CD14-positive monocyte (primary cell): ENCODE measurements at regions not wholly inside any gene's neighbourhood (a gene's known extent, or its start where the extent isn't known, plus 50 kb on each side); places are given as distances from the start of the nearest gene placed in this dataset.

Source experiments
- DNase-seq, 3 donors: peaks; one replicate each; pipeline ENCODE4 v3.0.0-alpha.2; 2011 to 2022
- H2AFZ ChIP-seq: 2 replicates; pipeline ENCODE4 v1.6.0; 2012; ENCODE audit warnings: mild to moderate bottlenecking, low read depth, low read length, inconsistent platforms; ENCODE audit not compliant: insufficient read depth, poor library complexity, severe bottlenecking
- H3K27ac ChIP-seq, 2 donors: 1 replicate in 1 of 2; 2 replicates in 1 of 2; pipeline ENCODE4 v1.5.1; 2012 to 2013; ENCODE audit warnings: low read length in 2 of 2, control low read depth in 1 of 2, inconsistent platforms in 1 of 2, low read depth in 1 of 2, mild to moderate bottlenecking in 1 of 2
- H3K27me3 ChIP-seq, 2 donors: one replicate each; pipeline versions ENCODE4 v1.6.0 to v1.6.1; 2011 to 2013; ENCODE audit warnings: low read length in 2 of 2; ENCODE audit not compliant: control insufficient read depth in 2 of 2, insufficient read depth in 2 of 2
- H3K36me3 ChIP-seq, 2 donors: replicated peaks in 1 of 2; 1 replicate in 1 of 2; 2 replicates in 1 of 2; pipeline versions ENCODE4 v1.5.1 to v1.6.1; 2012 to 2013; ENCODE audit warnings: low read length in 2 of 2, control low read depth in 1 of 2, inconsistent platforms in 1 of 2, mild to moderate bottlenecking in 1 of 2; ENCODE audit not compliant: insufficient read depth in 2 of 2, control insufficient read depth in 1 of 2
- H3K4me1 ChIP-seq, 2 donors: 1 replicate in 1 of 2; 2 replicates in 1 of 2; pipeline versions ENCODE4 v1.5.1 to v1.6.1; 2012 to 2013; ENCODE audit warnings: low read length in 2 of 2, control low read depth in 1 of 2, inconsistent platforms in 1 of 2, mild to moderate bottlenecking in 1 of 2, moderate library complexity in 1 of 2; ENCODE audit not compliant: insufficient read depth in 2 of 2, control insufficient read depth in 1 of 2
- H3K4me2 ChIP-seq: replicated peaks from 2 replicates; pipeline ENCODE3; 2012; ENCODE audit warnings: low read length, moderate library complexity, mild to moderate bottlenecking; ENCODE audit not compliant: poor library complexity, severe bottlenecking; ENCODE audit errors: extremely low read depth
- H3K4me3 ChIP-seq, 3 experiments: fragments of 200-600 bp in 1 of 3; sonication (generic) in 1 of 3; replicated peaks in 1 of 3; 1 replicate in 2 of 3; 2 replicates in 1 of 3; pipeline ENCODE4 v1.5.1; 2011 to 2013; ENCODE audit warnings: low read length in 3 of 3, mild to moderate bottlenecking in 3 of 3, control low read depth in 2 of 3, low read depth in 2 of 3, inconsistent platforms in 1 of 3, moderate library complexity in 1 of 3
- H3K79me2 ChIP-seq: 2 replicates; pipeline ENCODE4 v1.6.0; 2012; ENCODE audit warnings: mild to moderate bottlenecking, control low read depth, inconsistent platforms, low read length, moderate library complexity; ENCODE audit not compliant: insufficient read depth
- H3K9ac ChIP-seq: 2 replicates; pipeline ENCODE4 v1.6.0; 2017; ENCODE audit warnings: low read length, mild to moderate bottlenecking; ENCODE audit not compliant: insufficient read depth, poor library complexity, severe bottlenecking
- H3K9me3 ChIP-seq, 2 donors: replicated peaks in 1 of 2; 1 replicate in 1 of 2; 2 replicates in 1 of 2; pipeline versions ENCODE4 v1.5.1 to v1.6.1; 2012 to 2013; ENCODE audit warnings: low read length in 2 of 2, control low read depth in 1 of 2; ENCODE audit not compliant: control insufficient read depth in 1 of 2, insufficient read depth in 1 of 2
- H4K20me1 ChIP-seq: 2 replicates; pipeline ENCODE4 v1.6.0; 2012; ENCODE audit warnings: mild to moderate bottlenecking, low read length, control low read depth, moderate library complexity; ENCODE audit not compliant: insufficient read depth
- H3K27ac Mint-ChIP-seq, 7 donors: one replicate each; pipeline ENCODE4 v1.8.0; 2020; ENCODE audit warnings: mild to moderate bottlenecking in 7 of 7, mixed read lengths in 7 of 7, moderate library complexity in 6 of 7, inconsistent platforms in 2 of 7
- H3K27me3 Mint-ChIP-seq, 3 donors: one replicate each; pipeline ENCODE4 v1.8.0; 2021 to 2022; ENCODE audit warnings: low read depth in 3 of 3, mild to moderate bottlenecking in 3 of 3, mixed read lengths in 3 of 3, moderate library complexity in 3 of 3, inconsistent platforms in 1 of 3
- H3K36me3 Mint-ChIP-seq, 2 donors: one replicate each; pipeline ENCODE4 v1.8.0; 2020; ENCODE audit warnings: mixed read lengths in 2 of 2, inconsistent platforms in 1 of 2, mild to moderate bottlenecking in 1 of 2
- H3K4me1 Mint-ChIP-seq: one replicate; pipeline ENCODE4 v1.8.0; 2020; ENCODE audit warnings: mild to moderate bottlenecking, mixed read lengths
- H3K4me3 Mint-ChIP-seq, 2 donors: one replicate each; pipeline ENCODE4 v1.8.0; 2020; ENCODE audit warnings: mild to moderate bottlenecking in 2 of 2, mixed read lengths in 2 of 2, moderate library complexity in 1 of 2
- H3K9me3 Mint-ChIP-seq, 7 donors: one replicate each; pipeline ENCODE4 v1.8.0; 2020 to 2022; ENCODE audit warnings: mixed read lengths in 7 of 7, mild to moderate bottlenecking in 6 of 7, moderate library complexity in 6 of 7, inconsistent platforms in 2 of 7
- CTCF ChIP-seq: fragments of 200-600 bp; IDR thresholded peaks from one replicate; pipeline ENCODE4 v1.8.0; 2022; ENCODE audit warnings: antibody characterized with exemption, mild to moderate bottlenecking
- WGBS: methylation state at CpG from one replicate; pipeline ENCODE4 v1.1.5; 2013; ENCODE audit warnings: missing lambda C conversion rate; ENCODE audit not compliant: insufficient coverage; 5-methylcytosine and 5-hydroxymethylcytosine counted together
- intact Hi-C, 2 donors: fragments of 100-400 bp; cut with micrococcal nuclease; formaldehyde crosslinking; loops; one replicate each; pipeline versions ENCODE4 v1.15.0 to v1.15.1; 2023

- Histone ChIP-seq H3K27me3 (no peaks in the 10 kb centered on the region), H3K36me3 (no peaks in the 10 kb centered on the region), H3K9me3 (no peaks in the 10 kb centered on the region), H4K20me1 (no peaks in the 10 kb centered on the region), H3K4me2 (no peak overlapping the region), H2AFZ (no peak overlapping the region), H3K4me1 (no peaks in the 10 kb centered on the region), H3K9ac (no peak overlapping the region), H3K79me2 (no peaks in the 10 kb centered on the region), H3K4me3 (no peak overlapping the region), H3K27ac (no peak overlapping the region)
- intact Hi-C loops: no loop called here
- Mint-ChIP-seq H3K36me3 (no peaks in the 10 kb centered on the region), H3K9me3 (peaks cover 0 to 10% (median 5%) of the 10 kb centered on the region in 7 donors), H3K27me3 (no peaks in the 10 kb centered on the region), H3K4me3 (no peak overlapping the region), H3K4me1 (no peaks in the 10 kb centered on the region), H3K27ac (no peak overlapping the region)
- WGBS: no CpG with 5 or more reads among the region's 2 CpGs
- no peak for TF ChIP-seq CTCF
- DNase-seq: no peak
Measured at GRCh38 chr13:54379461-54379860, 1350.8 kb downstream of the OLFM4 start.

- TF ChIP-seq CTCF: no peak
- Histone ChIP-seq H3K79me2 (no peaks in the 10 kb centered on the region), H3K4me3 (no peak overlapping the region), H3K4me2 (no peak overlapping the region), H3K9me3 (no peaks in the 10 kb centered on the region), H3K9ac (no peak overlapping the region), H4K20me1 (no peaks in the 10 kb centered on the region), H3K27ac (no peak overlapping the region), H2AFZ (no peak overlapping the region), H3K4me1 (no peaks in the 10 kb centered on the region), H3K36me3 (no peaks in the 10 kb centered on the region), H3K27me3 (no peaks in the 10 kb centered on the region)
- Mint-ChIP-seq H3K4me1 (no peaks in the 10 kb centered on the region), H3K4me3 (no peak overlapping the region), H3K27ac (no peak overlapping the region), H3K27me3 (no peaks in the 10 kb centered on the region), H3K9me3 (peaks cover 0 to 8% (median 4%) of the 10 kb centered on the region in 7 donors), H3K36me3 (no peaks in the 10 kb centered on the region)
- no CpG with 5 or more reads among the region's 2 CpGs for WGBS
- no peak for DNase-seq
- intact Hi-C loops: no loop called here
Measured at GRCh38 chr13:54383604-54384003, 1355.0 kb downstream of the OLFM4 start.
